GM12873 (cell line): ENCODE measurements at regions not wholly inside any gene's neighbourhood (a gene's known extent, or its start where the extent isn't known, plus 50 kb on each side); places are given as distances from the start of the nearest gene placed in this dataset.

ENCODE experiments used
- CTCF ChIP-seq: IDR thresholded peaks from 2 replicates; pipeline ENCODE4 v1.5.1; 2012; ENCODE audit warnings: low read depth, mild to moderate bottlenecking, moderate library complexity, low read length, control low read depth; ENCODE audit not compliant: insufficient read depth; ENCODE audit errors: missing control alignments

DNA sequence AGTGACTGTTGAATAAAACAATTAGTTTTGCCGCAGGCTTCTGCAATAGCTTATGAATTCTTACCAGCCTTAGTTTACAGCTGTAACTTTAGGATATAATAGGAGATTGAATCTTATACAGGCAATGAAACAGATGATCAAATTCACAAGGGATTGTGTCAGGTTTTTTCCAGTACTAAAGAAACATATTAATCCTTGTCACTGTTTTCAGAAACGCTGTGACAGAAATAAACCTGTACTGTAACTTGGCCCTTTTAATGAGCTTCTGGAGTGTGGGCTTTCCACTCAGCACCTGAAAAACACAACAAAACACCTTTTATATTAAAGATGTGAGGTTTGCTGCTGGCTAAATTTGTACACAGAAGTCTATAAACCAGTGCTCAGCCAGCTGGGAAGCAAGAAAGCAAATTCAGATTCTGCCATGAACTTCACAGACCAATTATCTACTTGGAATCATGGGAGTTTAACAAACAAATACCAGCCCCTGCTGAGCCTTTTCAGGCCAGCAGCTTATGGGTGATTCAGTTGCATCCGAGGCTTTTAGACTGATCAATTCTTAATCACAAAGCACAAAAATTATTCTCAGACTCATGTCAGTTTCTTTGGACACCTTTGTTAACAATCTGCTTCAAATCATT is 109.5 kb downstream of the FOXG1 start:
- no peak for TF ChIP-seq CTCF

GRCh38 chr14:28876572-28876945 is 110.0 kb downstream of the FOXG1 start:
- TF ChIP-seq CTCF: no peak

GRCh38 chr14:28877923-28878322 is 111.3 kb downstream of the FOXG1 start:
- no peak for TF ChIP-seq CTCF

DNA sequence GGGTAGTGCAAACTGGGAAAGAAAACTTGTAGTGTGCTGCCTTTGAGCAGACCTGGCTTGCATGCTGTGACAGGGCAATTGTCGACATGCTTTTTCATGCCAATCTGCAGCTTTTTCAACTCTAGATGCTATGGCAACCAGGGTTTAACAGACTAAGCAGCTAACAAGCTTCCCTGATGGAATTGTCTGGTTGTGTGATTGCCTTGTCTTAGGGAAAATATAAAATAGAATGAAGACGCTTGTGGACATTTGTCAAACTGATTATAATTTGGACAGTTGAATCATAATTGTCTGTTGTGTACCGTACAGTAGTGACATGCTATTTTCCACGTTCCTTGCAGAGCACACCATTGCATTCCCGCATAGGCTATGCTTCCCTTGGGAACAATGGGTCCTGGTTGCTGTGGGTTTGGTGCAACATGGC is 113.0 kb downstream of the FOXG1 start:
- TF ChIP-seq CTCF: no peak

- no peak for TF ChIP-seq CTCF
Measured at GRCh38 chr14:28886940-28887339, 120.4 kb downstream of the FOXG1 start.

DNA sequence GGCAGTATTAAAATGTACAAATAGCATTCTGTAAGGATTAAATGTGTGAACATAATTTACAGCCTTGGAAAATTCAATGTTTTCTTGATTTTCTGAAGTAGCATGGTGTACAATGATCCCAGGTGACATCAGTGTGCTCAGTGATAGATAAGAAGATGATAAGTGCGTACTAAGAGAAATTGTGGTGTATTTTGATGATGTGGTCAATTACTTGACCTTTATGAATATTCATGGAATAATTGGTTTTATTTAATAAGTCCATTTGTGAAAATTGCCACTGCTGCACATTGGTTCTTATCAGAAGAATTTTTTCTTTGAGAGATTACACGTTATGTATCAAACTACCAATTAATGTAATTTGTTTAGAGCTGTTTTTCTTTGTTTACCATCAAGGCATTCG is 128.8 kb downstream of the FOXG1 start:
- TF ChIP-seq CTCF: no peak

DNA sequence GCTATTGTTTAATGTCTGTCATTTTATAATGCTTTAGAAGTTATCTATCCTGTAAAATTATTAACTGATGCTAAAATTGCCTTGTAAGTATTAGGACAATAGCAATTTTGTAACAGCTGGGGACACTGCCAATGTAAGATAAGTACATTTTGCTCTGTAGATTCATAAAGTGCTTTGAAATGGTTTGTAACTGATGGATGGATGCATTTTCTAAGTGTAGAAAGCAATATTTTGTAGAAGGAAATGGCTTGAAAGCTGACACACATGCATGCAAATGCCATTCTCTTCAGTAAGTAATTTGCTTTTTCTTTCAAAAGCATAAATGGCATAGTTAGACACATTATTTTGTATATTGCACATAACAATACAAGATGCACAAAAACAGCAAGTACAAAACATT is 129.8 kb downstream of the FOXG1 start:
- TF ChIP-seq CTCF: no peak

GRCh38 chr14:28901631-28902030 is 135.0 kb downstream of the FOXG1 start:
- no peak for TF ChIP-seq CTCF
